Neural progenitor cell (in vitro differentiated cells): ENCODE measurements at regions not wholly inside any gene's neighbourhood (a gene's known extent, or its start where the extent isn't known, plus 50 kb on each side); places are given as distances from the start of the nearest gene placed in this dataset.
A peak's percentile ranks its signal among the peaks of the same experiment; 100 is the strongest.

ENCODE experiments used
- DNase-seq: peaks from one replicate; pipeline ENCODE4 v3.0.0-alpha.2; 2016; ENCODE audit warnings: low spot score
- H2AFZ ChIP-seq: fragments of 200-600 bp; sonication (generic); replicated peaks from 2 replicates; pipeline ENCODE4 v1.6.1; 2016; ENCODE audit warnings: antibody characterized with exemption
- H3F3A ChIP-seq: fragments of 200-600 bp; sonication (generic); 2 replicates; pipeline ENCODE4 v1.6.1; 2016; ENCODE audit warnings: antibody characterized with exemption, low read depth
- H3K27ac ChIP-seq: fragments of 200-600 bp; sonication (generic); 2 replicates; pipeline ENCODE4 v1.5.1; 2016; ENCODE audit warnings: mild to moderate bottlenecking
- H3K27me3 ChIP-seq: fragments of 200-600 bp; sonication (generic); 2 replicates; pipeline ENCODE4 v1.6.1; 2016; ENCODE audit warnings: mild to moderate bottlenecking, moderate library complexity
- H3K36me3 ChIP-seq: fragments of 200-600 bp; sonication (generic); 2 replicates; pipeline ENCODE4 v1.5.1; 2016
- H3K4me1 ChIP-seq: fragments of 200-600 bp; sonication (generic); 2 replicates; pipeline ENCODE4 v1.6.1; 2016; ENCODE audit warnings: mixed run types
- H3K4me2 ChIP-seq: fragments of 200-600 bp; sonication (generic); 2 replicates; pipeline ENCODE4 v1.6.1; 2016
- H3K4me3 ChIP-seq: fragments of 200-600 bp; sonication (generic); 2 replicates; pipeline ENCODE4 v1.5.1; 2016
- H3K79me2 ChIP-seq: fragments of 200-600 bp; sonication (generic); 2 replicates; pipeline ENCODE4 v1.6.1; 2016; ENCODE audit warnings: low read depth
- H3K9ac ChIP-seq: fragments of 200-600 bp; sonication (generic); 2 replicates; pipeline ENCODE4 v1.6.1; 2016
- H3K9me3 ChIP-seq: fragments of 200-600 bp; sonication (generic); 2 replicates; pipeline ENCODE4 v1.5.1; 2016; ENCODE audit warnings: low read depth
- H4K20me1 ChIP-seq: fragments of 200-600 bp; sonication (generic); 2 replicates; pipeline ENCODE4 v1.6.1; 2016; ENCODE audit warnings: low read depth
- H3K27ac Mint-ChIP-seq: 3 replicates; pipeline ENCODE4 v1.8.0; 2021; ENCODE audit warnings: mixed read lengths
- H3K27me3 Mint-ChIP-seq: 2 replicates; pipeline ENCODE4 v1.8.0; 2022; ENCODE audit warnings: low read depth, mild to moderate bottlenecking, inconsistent platforms, moderate library complexity, mixed read lengths; ENCODE audit not compliant: insufficient read depth
- H3K36me3 Mint-ChIP-seq: 3 replicates; pipeline ENCODE4 v1.8.0; 2021; ENCODE audit warnings: mixed read lengths
- H3K4me1 Mint-ChIP-seq: 3 replicates; pipeline ENCODE4 v1.8.0; 2021; ENCODE audit warnings: mixed read lengths
- H3K4me3 Mint-ChIP-seq: 3 replicates; pipeline ENCODE4 v1.8.0; 2021; ENCODE audit warnings: mild to moderate bottlenecking, moderate library complexity, mixed read lengths
- H3K9me3 Mint-ChIP-seq: 3 replicates; pipeline ENCODE4 v1.8.0; 2020; ENCODE audit warnings: mixed read lengths
- EZH2 ChIP-seq: fragments of 200-600 bp; sonication (generic); IDR thresholded peaks from 2 replicates; pipeline ENCODE4 v1.6.1; 2017; ENCODE audit warnings: antibody characterized with exemption, mild to moderate bottlenecking, moderate library complexity
- EZH2phosphoT487 ChIP-seq: fragments of 200-600 bp; sonication (generic); IDR thresholded peaks from 2 replicates; pipeline ENCODE4 v1.6.1; 2017; ENCODE audit warnings: antibody characterized with exemption
- TF ChIP-seq, protein P1 (sequence below): fragments of 200-600 bp; sonication (generic); IDR thresholded peaks from 2 replicates; pipeline ENCODE4 v1.5.1; 2017; ENCODE audit warnings: antibody characterized with exemption, mild to moderate bottlenecking

DNA sequence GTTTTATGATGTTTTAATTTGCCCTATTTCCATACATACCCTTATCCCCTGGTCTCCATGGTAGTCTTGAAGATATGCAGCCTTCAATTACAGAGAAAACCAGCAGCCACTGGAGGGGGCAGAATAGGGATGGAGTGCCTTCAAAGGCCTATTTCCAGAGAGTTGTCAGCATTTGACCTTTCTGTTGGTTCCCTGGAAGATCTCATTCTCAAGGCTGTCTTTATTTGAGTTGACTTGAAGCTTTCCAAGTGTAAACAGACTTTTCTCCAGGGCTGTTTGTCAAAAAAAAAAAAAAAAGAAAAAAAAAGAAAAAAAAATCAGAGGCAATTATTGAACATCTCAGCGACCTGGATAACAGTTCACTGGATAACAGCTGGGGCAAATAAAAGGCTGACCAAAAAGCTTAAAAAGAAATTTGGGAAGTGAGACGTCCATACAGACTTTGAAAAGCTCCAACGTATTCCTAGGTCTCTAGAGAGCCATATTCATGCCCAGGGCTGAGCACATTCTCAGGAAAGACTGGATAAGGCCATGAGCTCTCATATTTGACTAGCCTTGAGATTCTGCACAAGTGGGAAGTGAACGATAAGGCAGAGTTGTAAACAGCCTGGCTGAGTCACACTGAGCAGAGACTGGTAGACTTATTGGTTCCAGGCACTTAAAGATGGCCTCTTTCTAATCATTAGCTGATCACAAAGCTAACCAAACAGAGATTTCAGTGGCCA lies 126.6 kb downstream of the VAPA start:
- no peak overlapping the region for H3K4me3 ChIP-seq
- no peak overlapping the region for H3K27ac ChIP-seq
- peaks cover 30% of the 10 kb centered on the region for H3K9me3 Mint-ChIP-seq
- TF ChIP-seq EZH2phosphoT487 (no peak), EZH2 (no peak)
- TF ChIP-seq, protein P1, sequence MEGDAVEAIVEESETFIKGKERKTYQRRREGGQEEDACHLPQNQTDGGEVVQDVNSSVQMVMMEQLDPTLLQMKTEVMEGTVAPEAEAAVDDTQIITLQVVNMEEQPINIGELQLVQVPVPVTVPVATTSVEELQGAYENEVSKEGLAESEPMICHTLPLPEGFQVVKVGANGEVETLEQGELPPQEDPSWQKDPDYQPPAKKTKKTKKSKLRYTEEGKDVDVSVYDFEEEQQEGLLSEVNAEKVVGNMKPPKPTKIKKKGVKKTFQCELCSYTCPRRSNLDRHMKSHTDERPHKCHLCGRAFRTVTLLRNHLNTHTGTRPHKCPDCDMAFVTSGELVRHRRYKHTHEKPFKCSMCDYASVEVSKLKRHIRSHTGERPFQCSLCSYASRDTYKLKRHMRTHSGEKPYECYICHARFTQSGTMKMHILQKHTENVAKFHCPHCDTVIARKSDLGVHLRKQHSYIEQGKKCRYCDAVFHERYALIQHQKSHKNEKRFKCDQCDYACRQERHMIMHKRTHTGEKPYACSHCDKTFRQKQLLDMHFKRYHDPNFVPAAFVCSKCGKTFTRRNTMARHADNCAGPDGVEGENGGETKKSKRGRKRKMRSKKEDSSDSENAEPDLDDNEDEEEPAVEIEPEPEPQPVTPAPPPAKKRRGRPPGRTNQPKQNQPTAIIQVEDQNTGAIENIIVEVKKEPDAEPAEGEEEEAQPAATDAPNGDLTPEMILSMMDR = no peak
- peaks cover 6% of the 10 kb centered on the region for H3K9me3 ChIP-seq
- no peaks in the 10 kb centered on the region for H4K20me1 ChIP-seq
- peaks cover 4% of the 10 kb centered on the region for H3K27me3 Mint-ChIP-seq
- H3F3A ChIP-seq = no peaks in the 10 kb centered on the region
- H2AFZ ChIP-seq = no peak overlapping the region
- no peak overlapping the region for H3K4me2 ChIP-seq
- H3K36me3 ChIP-seq = no peaks in the 10 kb centered on the region
- H3K79me2 ChIP-seq = no peaks in the 10 kb centered on the region
- no peak for DNase-seq
- H3K36me3 Mint-ChIP-seq = peaks cover 4% of the 10 kb centered on the region
- H3K9ac ChIP-seq = no peak overlapping the region
- no peak overlapping the region for H3K4me3 Mint-ChIP-seq
- peaks cover 32% of the 10 kb centered on the region for H3K4me1 Mint-ChIP-seq
- H3K4me1 ChIP-seq = no peaks in the 10 kb centered on the region
- no peaks in the 10 kb centered on the region for H3K27me3 ChIP-seq
- peak overlapping the region; percentile 46 for H3K27ac Mint-ChIP-seq

DNA sequence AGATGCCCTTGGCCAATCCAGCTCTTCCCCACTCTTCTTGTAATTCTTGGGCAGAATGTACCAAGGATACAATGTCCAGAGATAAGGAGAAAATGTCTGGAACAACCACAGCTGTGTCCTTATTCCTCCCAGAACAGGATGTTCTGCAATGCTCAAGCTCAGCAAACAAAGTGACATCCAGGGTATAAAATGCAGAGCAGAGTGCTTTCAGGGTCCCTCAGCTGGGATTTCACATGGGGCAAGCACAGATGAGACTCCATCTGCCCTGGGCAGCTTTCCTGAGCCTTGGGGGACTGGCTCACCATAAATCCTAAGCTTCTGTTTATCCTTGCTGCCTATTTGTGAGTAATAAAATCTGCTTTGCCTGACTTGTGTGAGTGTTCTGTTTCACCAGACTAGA lies 127.4 kb downstream of the VAPA start:
- peaks cover 4% of the 10 kb centered on the region for H3K27me3 Mint-ChIP-seq
- H3K9ac ChIP-seq = no peak overlapping the region
- no peaks in the 10 kb centered on the region for H3K27me3 ChIP-seq
- H3K27ac Mint-ChIP-seq = no peak overlapping the region
- no peak overlapping the region for H3K4me3 ChIP-seq
- peaks cover 4% of the 10 kb centered on the region for H3K36me3 Mint-ChIP-seq
- H3K4me1 ChIP-seq = no peaks in the 10 kb centered on the region
- no peak overlapping the region for H2AFZ ChIP-seq
- peaks cover 30% of the 10 kb centered on the region for H3K9me3 Mint-ChIP-seq
- H4K20me1 ChIP-seq = no peaks in the 10 kb centered on the region
- no peak overlapping the region for H3K4me3 Mint-ChIP-seq
- H3K4me1 Mint-ChIP-seq = peaks cover 25% of the 10 kb centered on the region
- H3K79me2 ChIP-seq = no peaks in the 10 kb centered on the region
- H3K9me3 ChIP-seq = peaks cover 6% of the 10 kb centered on the region
- H3K4me2 ChIP-seq = no peak overlapping the region
- TF ChIP-seq EZH2 = no peak
- no peak for TF ChIP-seq EZH2phosphoT487
- TF ChIP-seq, protein P1 = no peak
- H3K36me3 ChIP-seq = no peaks in the 10 kb centered on the region
- H3K27ac ChIP-seq = no peak overlapping the region
- H3F3A ChIP-seq = no peaks in the 10 kb centered on the region
- DNase-seq = no peak

DNA sequence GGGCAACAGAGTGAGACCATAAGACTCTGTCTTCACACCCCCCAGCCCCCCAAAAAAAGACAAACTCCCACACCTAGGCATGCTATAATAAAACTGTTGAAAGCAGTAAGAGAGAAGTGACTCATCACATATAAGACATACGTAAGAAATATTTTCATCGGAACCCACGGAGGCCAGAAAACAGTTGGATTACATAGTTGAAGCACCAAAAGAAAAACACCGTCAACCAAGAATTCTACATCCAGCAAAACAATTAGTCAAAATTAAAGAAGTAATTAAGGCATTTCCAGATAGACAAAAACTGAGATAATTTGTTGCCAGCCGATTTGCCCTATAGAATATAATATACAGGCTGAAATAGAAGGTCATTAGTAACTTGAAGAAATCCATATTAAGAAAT lies 128.7 kb downstream of the VAPA start:
- no peak overlapping the region for H2AFZ ChIP-seq
- no peak for TF ChIP-seq EZH2phosphoT487
- TF ChIP-seq EZH2 = no peak
- TF ChIP-seq, protein P1 = no peak
- Mint-ChIP-seq H3K4me1 (peaks cover 17% of the 10 kb centered on the region), H3K4me3 (no peak overlapping the region), H3K27me3 (peaks cover 4% of the 10 kb centered on the region), H3K9me3 (peaks cover 30% of the 10 kb centered on the region), H3K27ac (no peak overlapping the region), H3K36me3 (peaks cover 4% of the 10 kb centered on the region)
- no peaks in the 10 kb centered on the region for H3F3A ChIP-seq
- no peaks in the 10 kb centered on the region for H3K4me1 ChIP-seq
- no peak for DNase-seq
- no peaks in the 10 kb centered on the region for H3K79me2 ChIP-seq
- H3K27ac ChIP-seq = no peak overlapping the region
- peaks cover 6% of the 10 kb centered on the region for H3K9me3 ChIP-seq
- no peak overlapping the region for H3K9ac ChIP-seq
- no peaks in the 10 kb centered on the region for H3K36me3 ChIP-seq
- no peak overlapping the region for H3K4me3 ChIP-seq
- no peaks in the 10 kb centered on the region for H3K27me3 ChIP-seq
- H3K4me2 ChIP-seq = no peak overlapping the region
- H4K20me1 ChIP-seq = no peaks in the 10 kb centered on the region
